HG03175 (cell line): ENCODE measurements at regions not wholly inside any gene's neighbourhood (a gene's known extent, or its start where the extent isn't known, plus 50 kb on each side); places are given as distances from the start of the nearest gene placed in this dataset.

ENCODE experiments used
- ATAC-seq: cut with Tn5 transposase; IDR thresholded peaks from one replicate; pipeline ENCODE4 v1.9.1; 2021; ENCODE audit warnings: mild to moderate bottlenecking, moderate library complexity; ENCODE audit not compliant: unreplicated experiment

GRCh38 chr13:111448504-111448903 is 128.1 kb downstream of the TEX29 start:
- no peak for ATAC-seq

- ATAC-seq: no peak
These were observed 128.6 kb downstream of the TEX29 start for GRCh38 chr13:111449041-111449440.

GRCh38 chr13:111451402-111451801 is 131.0 kb downstream of the TEX29 start:
- ATAC-seq: no peak

- ATAC-seq: no peak
These were observed 136.2 kb downstream of the TEX29 start for GRCh38 chr13:111456452-111457230.

GRCh38 chr13:111458001-111458531 is 137.6 kb downstream of the TEX29 start:
- no peak for ATAC-seq

GRCh38 chr13:111458739-111459138 is 138.3 kb downstream of the TEX29 start:
- no peak for ATAC-seq

- no peak for ATAC-seq
These were observed 139.5 kb downstream of the TEX29 start for GRCh38 chr13:111459803-111460547.

GRCh38 chr13:111460548-111461444 is 140.4 kb downstream of the TEX29 start:
- no peak for ATAC-seq

GRCh38 chr13:111461445-111462149 is 141.2 kb downstream of the TEX29 start:
- no peak for ATAC-seq

- no peak for ATAC-seq
These were observed 141.9 kb downstream of the TEX29 start for GRCh38 chr13:111462221-111462764.

GRCh38 chr13:111462944-111463343 is 142.5 kb downstream of the TEX29 start:
- ATAC-seq: no peak

- ATAC-seq: no peak
These were observed 146.9 kb downstream of the TEX29 start for GRCh38 chr13:111467111-111467890.

- ATAC-seq: no peak
These were observed 147.9 kb downstream of the TEX29 start for GRCh38 chr13:111468037-111468959.

GRCh38 chr13:111469450-111469849 is 149.0 kb downstream of the TEX29 start:
- ATAC-seq: no peak

GRCh38 chr13:111469916-111470506 is 149.6 kb downstream of the TEX29 start:
- no peak for ATAC-seq

- ATAC-seq: no peak
These were observed 150.5 kb downstream of the TEX29 start for GRCh38 chr13:111470933-111471332.

GRCh38 chr13:111472083-111472482 is 151.6 kb downstream of the TEX29 start:
- no peak for ATAC-seq
